HG03039 (cell line): ENCODE measurements at regions not wholly inside any gene's neighbourhood (a gene's known extent, or its start where the extent isn't known, plus 50 kb on each side); places are given as distances from the start of the nearest gene placed in this dataset.
"Not testable (repeated sequence)": the region's sequence is repeated elsewhere in the genome, so short reads cannot be mapped to it uniquely, and the experiment has no call there.

Experiments used
- ATAC-seq: cut with Tn5 transposase; IDR thresholded peaks from one replicate; pipeline ENCODE4 v1.9.1; 2021; ENCODE audit warnings: mild to moderate bottlenecking, moderate library complexity; ENCODE audit not compliant: unreplicated experiment

- ATAC-seq: no peak
Observed at GRCh38 chr1:177732178-177732577, 237.7 kb downstream of the SEC16B start.

GRCh38 chr1:177729646-177730045 lies 240.2 kb downstream of the SEC16B start:
- ATAC-seq: no peak

GRCh38 chr1:177723533-177723932 lies 246.3 kb downstream of the SEC16B start:
- no peak for ATAC-seq

GRCh38 chr1:177710696-177711620 lies 258.9 kb downstream of the SEC16B start:
- no peak for ATAC-seq

GRCh38 chr1:177708406-177708805 lies 261.5 kb downstream of the SEC16B start:
- ATAC-seq: no peak

- no peak for ATAC-seq
Observed at GRCh38 chr1:177706977-177707376, 262.9 kb downstream of the SEC16B start.

GRCh38 chr1:177705839-177706238 lies 264.0 kb downstream of the SEC16B start:
- ATAC-seq: no peak

- ATAC-seq: no peak
Observed at GRCh38 chr1:177703888-177704446, 265.9 kb downstream of the SEC16B start.

GRCh38 chr1:177701654-177702353 lies 268.1 kb downstream of the SEC16B start:
- ATAC-seq: no peak

- no peak for ATAC-seq
Observed at GRCh38 chr1:177700856-177701255, 269.0 kb downstream of the SEC16B start.

- no peak for ATAC-seq
Observed at GRCh38 chr1:177690996-177691395, 278.9 kb downstream of the SEC16B start.

- no peak for ATAC-seq
Observed at GRCh38 chr1:177687544-177687943, 282.3 kb downstream of the SEC16B start.

- no peak for ATAC-seq
Observed at GRCh38 chr1:177686933-177687332, 282.9 kb downstream of the SEC16B start.

GRCh38 chr1:177669161-177669560 lies 300.7 kb downstream of the SEC16B start:
- no peak for ATAC-seq

- no peak for ATAC-seq
Observed at GRCh38 chr1:177665935-177666334, 303.9 kb downstream of the SEC16B start.

GRCh38 chr1:177664742-177665141 lies 305.1 kb downstream of the SEC16B start:
- not testable (repeated sequence) for ATAC-seq

- ATAC-seq: no peak
Observed at GRCh38 chr1:177660188-177660587, 309.7 kb downstream of the SEC16B start.

GRCh38 chr1:177659281-177659680 lies 310.6 kb downstream of the SEC16B start:
- ATAC-seq: no peak

GRCh38 chr1:177656598-177656997 lies 313.3 kb downstream of the SEC16B start:
- no peak for ATAC-seq

GRCh38 chr1:177650947-177651346 lies 318.9 kb downstream of the SEC16B start:
- ATAC-seq: no peak

GRCh38 chr1:177648731-177649265 lies 321.1 kb downstream of the SEC16B start:
- no peak for ATAC-seq
